ENCODE measurements at regions not wholly inside any gene's neighbourhood (a gene's known extent, or its start where the extent isn't known, plus 50 kb on each side); places are given as distances from the start of the nearest gene placed in this dataset.

DNA sequence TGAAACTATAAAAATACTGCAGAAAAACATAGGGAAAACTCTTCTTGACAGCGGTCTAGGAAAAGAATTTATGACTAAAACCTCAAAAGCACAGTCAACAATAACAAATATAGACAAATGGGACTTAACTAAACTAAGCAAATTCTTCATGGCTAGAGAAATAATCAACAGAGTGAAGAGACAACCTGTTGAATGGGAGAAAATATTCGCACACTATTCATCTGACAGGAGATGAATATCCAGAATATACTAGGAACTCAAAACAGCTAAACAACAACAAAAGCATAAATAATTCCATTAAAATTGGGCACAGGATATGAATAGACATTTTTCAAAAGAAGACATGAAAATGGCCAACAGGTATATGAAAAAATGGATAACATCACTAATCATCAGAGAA is 303.6 kb upstream of the PRR20A start:
- H3K4me1 Mint-ChIP-seq = no peaks in the 10 kb centered on the region
- no peak for DNase-seq
- H3K4me1 ChIP-seq (ENCODE audit: control insufficient read depth, insufficient read depth, low read length, poor library complexity, severe bottlenecking) = no peaks in the 10 kb centered on the region
- H3K27me3 Mint-ChIP-seq = no peaks in the 10 kb centered on the region
- H3K27me3 ChIP-seq (ENCODE audit: control insufficient read depth, insufficient read depth, low read length) = no peaks in the 10 kb centered on the region
- H3K36me3 ChIP-seq (ENCODE audit: control insufficient read depth, insufficient read depth, low read length) = no peaks in the 10 kb centered on the region
- no peak overlapping the region for H3K27ac ChIP-seq (ENCODE audit: insufficient read depth, low read length, poor library complexity, severe bottlenecking)
- H3K9me3 Mint-ChIP-seq = peaks cover 4 to 15% (median 7%) of the 10 kb centered on the region in 7 donors
- H3K27ac Mint-ChIP-seq = no peak overlapping the region
- H3K4me3 ChIP-seq (ENCODE audit: low read depth, low read length) = no peak overlapping the region
- ATAC-seq (ENCODE audit: low read depth in 2 of 2) = no peak
- H3K36me3 Mint-ChIP-seq = no peaks in the 10 kb centered on the region
- peaks cover 0 to 9% of the 10 kb centered on the region in 2 experiments for H3K9me3 ChIP-seq (ENCODE audit: control insufficient read depth in 2 of 2, low read length in 2 of 2)
- H3K4me3 Mint-ChIP-seq = no peak overlapping the region

DNA sequence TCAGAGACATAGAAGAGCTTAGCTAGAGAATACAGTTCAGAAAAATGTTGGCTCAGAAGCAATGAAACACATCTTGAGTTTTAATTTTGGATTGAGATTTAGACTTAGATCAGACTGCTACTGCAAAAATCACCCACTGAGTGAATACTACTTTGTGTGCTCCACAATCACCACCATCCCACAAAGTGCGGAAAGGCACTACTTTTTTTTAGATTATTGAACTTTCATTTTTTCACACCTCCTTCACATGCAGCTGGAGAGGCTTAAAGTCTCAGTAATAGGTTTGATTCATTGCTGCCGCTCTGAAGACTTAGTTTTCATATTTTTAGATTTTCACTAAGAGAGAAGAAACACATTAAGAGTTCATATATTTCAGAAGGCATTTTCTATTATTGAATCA is 289.9 kb upstream of the PRR20A start:
- Mint-ChIP-seq H3K4me1 (no peaks in the 10 kb centered on the region), H3K27me3 (no peaks in the 10 kb centered on the region), H3K4me3 (no peak overlapping the region), H3K27ac (no peak overlapping the region), H3K9me3 (peaks cover 0 to 35% (median 7%) of the 10 kb centered on the region in 7 donors), H3K36me3 (no peaks in the 10 kb centered on the region)
- no peak overlapping the region for H3K4me3 ChIP-seq (ENCODE audit: low read depth, low read length)
- H3K27ac ChIP-seq (ENCODE audit: insufficient read depth, low read length, poor library complexity, severe bottlenecking) = no peak overlapping the region
- DNase-seq (no peak), ATAC-seq (ENCODE audit: low read depth in 2 of 2) (no peak)
- H3K27me3 ChIP-seq (ENCODE audit: control insufficient read depth, insufficient read depth, low read length) = no peaks in the 10 kb centered on the region
- H3K9me3 ChIP-seq (ENCODE audit: control insufficient read depth in 2 of 2, low read length in 2 of 2) = peaks cover 0 to 2% of the 10 kb centered on the region in 2 experiments
- no peaks in the 10 kb centered on the region for H3K4me1 ChIP-seq (ENCODE audit: control insufficient read depth, insufficient read depth, low read length, poor library complexity, severe bottlenecking)
- H3K36me3 ChIP-seq (ENCODE audit: control insufficient read depth, insufficient read depth, low read length) = no peaks in the 10 kb centered on the region

DNA sequence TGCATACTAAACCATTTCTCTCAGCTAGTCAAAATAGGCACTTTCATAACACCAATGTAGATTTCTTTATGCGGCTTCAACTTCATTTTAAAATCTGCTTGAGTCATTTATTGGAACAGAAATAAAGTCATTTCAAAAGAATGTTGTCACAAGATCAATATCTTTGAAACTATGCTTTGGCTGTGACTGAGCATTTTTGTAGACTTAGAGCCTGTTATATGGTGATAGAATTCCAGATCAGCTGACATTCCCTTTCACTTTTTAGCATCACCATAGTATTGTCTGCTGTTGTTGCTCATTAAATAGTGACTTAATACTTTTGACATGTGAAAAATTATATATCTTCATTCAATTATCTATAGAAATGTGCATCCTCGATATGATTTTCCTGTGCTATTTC is 279.2 kb upstream of the PRR20A start:
- Histone ChIP-seq H3K27me3 (ENCODE audit: control insufficient read depth, insufficient read depth, low read length) (no peaks in the 10 kb centered on the region), H3K4me3 (ENCODE audit: low read depth, low read length) (no peak overlapping the region), H3K9me3 (ENCODE audit: control insufficient read depth in 2 of 2, low read length in 2 of 2) (peaks cover 4 to 5% of the 10 kb centered on the region in 2 experiments), H3K36me3 (ENCODE audit: control insufficient read depth, insufficient read depth, low read length) (no peaks in the 10 kb centered on the region), H3K27ac (ENCODE audit: insufficient read depth, low read length, poor library complexity, severe bottlenecking) (no peak overlapping the region), H3K4me1 (ENCODE audit: control insufficient read depth, insufficient read depth, low read length, poor library complexity, severe bottlenecking) (no peaks in the 10 kb centered on the region)
- no peak overlapping the region for H3K27ac Mint-ChIP-seq
- H3K27me3 Mint-ChIP-seq = no peaks in the 10 kb centered on the region
- H3K9me3 Mint-ChIP-seq = peaks cover 4 to 30% (median 10%) of the 10 kb centered on the region in 7 donors
- H3K4me3 Mint-ChIP-seq = no peak overlapping the region
- DNase-seq (no peak), ATAC-seq (ENCODE audit: low read depth in 2 of 2) (no peak)
- no peaks in the 10 kb centered on the region for H3K4me1 Mint-ChIP-seq
- H3K36me3 Mint-ChIP-seq = no peaks in the 10 kb centered on the region

DNA sequence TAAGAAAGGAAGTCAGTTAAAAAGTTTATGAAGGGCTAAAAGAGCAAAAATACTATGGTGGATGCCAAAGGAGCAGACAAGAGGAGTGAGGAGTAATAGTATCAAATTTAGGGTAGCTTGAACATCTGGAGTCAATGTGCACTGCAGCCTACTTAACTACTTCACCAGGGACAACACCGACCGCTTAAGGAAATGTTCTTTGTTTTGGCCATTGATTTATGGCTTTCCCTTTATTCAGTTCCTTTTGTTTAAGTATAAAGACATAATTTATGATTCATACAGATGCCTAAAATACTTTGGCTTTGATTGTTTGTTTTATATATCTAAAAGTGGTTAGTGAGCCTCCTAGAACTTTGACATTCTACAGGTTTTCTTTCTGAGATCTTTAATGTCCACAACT is 276.3 kb upstream of the PRR20A start:
- DNase-seq = no peak
- no peaks in the 10 kb centered on the region for H3K36me3 ChIP-seq (ENCODE audit: control insufficient read depth, insufficient read depth, low read length)
- no peak overlapping the region for H3K27ac ChIP-seq (ENCODE audit: insufficient read depth, low read length, poor library complexity, severe bottlenecking)
- no peaks in the 10 kb centered on the region for H3K4me1 Mint-ChIP-seq
- ATAC-seq (ENCODE audit: low read depth in 2 of 2) = no peak
- no peaks in the 10 kb centered on the region for H3K36me3 Mint-ChIP-seq
- H3K27me3 ChIP-seq (ENCODE audit: control insufficient read depth, insufficient read depth, low read length) = no peaks in the 10 kb centered on the region
- H3K27me3 Mint-ChIP-seq = no peaks in the 10 kb centered on the region
- peaks cover 4 to 5% of the 10 kb centered on the region in 2 experiments for H3K9me3 ChIP-seq (ENCODE audit: control insufficient read depth in 2 of 2, low read length in 2 of 2)
- H3K9me3 Mint-ChIP-seq = peaks cover 4 to 30% (median 10%) of the 10 kb centered on the region in 7 donors
- no peak overlapping the region for H3K27ac Mint-ChIP-seq
- no peaks in the 10 kb centered on the region for H3K4me1 ChIP-seq (ENCODE audit: control insufficient read depth, insufficient read depth, low read length, poor library complexity, severe bottlenecking)
- H3K4me3 ChIP-seq (ENCODE audit: low read depth, low read length) = no peak overlapping the region
- H3K4me3 Mint-ChIP-seq = no peak overlapping the region

DNA sequence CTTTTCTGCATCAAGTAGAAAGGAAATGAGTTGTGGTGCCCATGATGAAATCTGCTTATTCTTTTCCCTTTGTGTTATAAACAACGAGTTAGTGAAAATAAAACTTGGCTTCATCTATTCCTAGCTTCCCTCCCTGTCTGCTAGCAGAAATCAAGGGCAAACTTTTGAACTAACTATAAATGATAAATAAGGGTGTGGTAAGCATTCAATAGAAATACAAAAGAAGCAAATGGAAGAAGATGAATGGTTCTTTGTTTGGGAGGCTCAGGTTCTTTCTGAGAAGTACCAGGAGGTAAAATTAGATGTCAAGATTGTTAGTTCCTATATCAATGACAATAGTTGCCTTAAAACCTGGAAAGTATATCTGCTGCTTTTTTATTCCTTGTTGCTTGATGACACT is 275.3 kb upstream of the PRR20A start:
- peaks cover 4 to 30% (median 10%) of the 10 kb centered on the region in 7 donors for H3K9me3 Mint-ChIP-seq
- Histone ChIP-seq H3K27ac (ENCODE audit: insufficient read depth, low read length, poor library complexity, severe bottlenecking) (no peak overlapping the region), H3K27me3 (ENCODE audit: control insufficient read depth, insufficient read depth, low read length) (no peaks in the 10 kb centered on the region), H3K36me3 (ENCODE audit: control insufficient read depth, insufficient read depth, low read length) (no peaks in the 10 kb centered on the region), H3K9me3 (ENCODE audit: control insufficient read depth in 2 of 2, low read length in 2 of 2) (peaks cover 4 to 5% of the 10 kb centered on the region in 2 experiments), H3K4me1 (ENCODE audit: control insufficient read depth, insufficient read depth, low read length, poor library complexity, severe bottlenecking) (no peaks in the 10 kb centered on the region), H3K4me3 (ENCODE audit: low read depth, low read length) (no peak overlapping the region)
- H3K27me3 Mint-ChIP-seq = no peaks in the 10 kb centered on the region
- no peaks in the 10 kb centered on the region for H3K36me3 Mint-ChIP-seq
- no peaks in the 10 kb centered on the region for H3K4me1 Mint-ChIP-seq
- no peak overlapping the region for H3K4me3 Mint-ChIP-seq
- no peak for ATAC-seq (ENCODE audit: low read depth in 2 of 2)
- DNase-seq = no peak
- no peak overlapping the region for H3K27ac Mint-ChIP-seq

DNA sequence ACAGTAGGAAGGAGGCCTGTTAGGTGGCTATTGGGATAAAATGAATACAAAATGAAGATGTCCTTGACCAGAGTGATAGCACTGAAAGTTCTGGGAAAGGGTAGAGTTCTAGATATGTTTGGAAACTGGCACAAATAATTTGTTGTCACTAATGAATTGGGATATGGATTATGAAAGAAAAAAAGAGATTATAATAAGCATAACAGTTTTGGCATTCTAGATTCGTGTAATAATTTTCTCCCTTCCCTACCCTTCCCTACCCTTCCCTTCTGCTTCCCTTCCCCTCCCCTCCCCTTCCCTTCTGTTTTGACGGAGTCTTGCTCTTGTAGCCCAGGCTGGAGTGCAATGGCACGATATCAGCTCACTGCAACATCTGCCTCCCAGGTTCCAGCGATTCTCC is 271.0 kb upstream of the PRR20A start:
- no peak overlapping the region for H3K27ac ChIP-seq (ENCODE audit: insufficient read depth, low read length, poor library complexity, severe bottlenecking)
- DNase-seq (no peak), ATAC-seq (ENCODE audit: low read depth in 2 of 2) (no peak)
- peaks cover 0 to 5% of the 10 kb centered on the region in 2 experiments for H3K9me3 ChIP-seq (ENCODE audit: control insufficient read depth in 2 of 2, low read length in 2 of 2)
- peaks cover 0 to 15% (median 0%) of the 10 kb centered on the region in 7 donors for H3K9me3 Mint-ChIP-seq
- H3K36me3 ChIP-seq (ENCODE audit: control insufficient read depth, insufficient read depth, low read length) = no peaks in the 10 kb centered on the region
- no peak overlapping the region for H3K27ac Mint-ChIP-seq
- H3K4me1 ChIP-seq (ENCODE audit: control insufficient read depth, insufficient read depth, low read length, poor library complexity, severe bottlenecking) = no peaks in the 10 kb centered on the region
- no peaks in the 10 kb centered on the region for H3K36me3 Mint-ChIP-seq
- H3K27me3 ChIP-seq (ENCODE audit: control insufficient read depth, insufficient read depth, low read length) = no peaks in the 10 kb centered on the region
- no peak overlapping the region for H3K4me3 ChIP-seq (ENCODE audit: low read depth, low read length)
- no peak overlapping the region for H3K4me3 Mint-ChIP-seq
- H3K27me3 Mint-ChIP-seq = no peaks in the 10 kb centered on the region
- no peaks in the 10 kb centered on the region for H3K4me1 Mint-ChIP-seq

DNA sequence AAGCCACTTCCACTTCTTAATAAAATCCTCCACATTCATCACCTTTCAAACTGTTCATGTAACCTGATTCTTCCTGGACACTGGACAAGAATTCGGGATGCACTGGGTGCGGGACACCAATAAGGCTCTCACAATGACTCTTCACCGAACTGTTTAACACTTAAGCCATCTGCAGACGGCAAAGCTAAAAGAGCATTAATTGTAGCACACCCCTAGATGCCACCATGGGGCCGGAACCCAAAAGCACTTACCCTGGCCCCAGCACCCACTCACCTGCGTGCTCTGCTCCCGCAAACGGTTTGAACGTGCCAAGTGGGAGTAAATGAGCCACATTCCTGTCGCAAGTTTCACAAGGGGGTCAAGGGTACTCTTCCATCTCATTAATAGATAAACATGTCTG is 254.3 kb upstream of the PRR20A start:
- no peak overlapping the region for H3K4me3 Mint-ChIP-seq
- H3K9me3 ChIP-seq (ENCODE audit: control insufficient read depth in 2 of 2, low read length in 2 of 2) = peaks cover 0 to 2% of the 10 kb centered on the region in 2 experiments
- no peaks in the 10 kb centered on the region for H3K27me3 ChIP-seq (ENCODE audit: control insufficient read depth, insufficient read depth, low read length)
- DNase-seq = no peak
- ATAC-seq (ENCODE audit: low read depth in 2 of 2) = no peak
- H3K27me3 Mint-ChIP-seq = no peaks in the 10 kb centered on the region
- no peak overlapping the region for H3K27ac Mint-ChIP-seq
- no peaks in the 10 kb centered on the region for H3K4me1 Mint-ChIP-seq
- H3K4me3 ChIP-seq (ENCODE audit: low read depth, low read length) = no peak overlapping the region
- peaks cover 0 to 21% (median 8%) of the 10 kb centered on the region in 7 donors for H3K9me3 Mint-ChIP-seq
- no peaks in the 10 kb centered on the region for H3K36me3 ChIP-seq (ENCODE audit: control insufficient read depth, insufficient read depth, low read length)
- no peaks in the 10 kb centered on the region for H3K36me3 Mint-ChIP-seq
- H3K4me1 ChIP-seq (ENCODE audit: control insufficient read depth, insufficient read depth, low read length, poor library complexity, severe bottlenecking) = no peaks in the 10 kb centered on the region
- H3K27ac ChIP-seq (ENCODE audit: insufficient read depth, low read length, poor library complexity, severe bottlenecking) = no peak overlapping the region

DNA sequence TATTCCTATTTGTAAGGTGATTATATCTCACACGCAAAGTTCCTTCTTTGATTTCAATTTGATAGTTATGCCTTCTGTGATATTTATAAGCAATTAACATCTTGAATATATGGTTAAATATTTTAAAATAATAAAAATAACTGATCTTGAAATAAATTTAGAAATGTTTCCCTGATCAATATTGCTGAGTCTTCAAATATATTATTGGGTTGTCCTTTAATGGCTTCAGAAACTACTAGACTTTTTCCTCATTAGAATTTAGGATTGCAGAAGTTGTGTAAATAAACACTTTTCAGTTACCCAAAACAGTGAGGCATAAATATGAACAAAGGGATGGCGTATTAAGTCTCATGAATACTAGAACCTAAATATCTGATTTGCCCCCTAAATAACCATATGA is 252.3 kb upstream of the PRR20A start:
- Histone ChIP-seq H3K4me1 (ENCODE audit: control insufficient read depth, insufficient read depth, low read length, poor library complexity, severe bottlenecking) (no peaks in the 10 kb centered on the region), H3K27ac (ENCODE audit: insufficient read depth, low read length, poor library complexity, severe bottlenecking) (no peak overlapping the region), H3K9me3 (ENCODE audit: control insufficient read depth in 2 of 2, low read length in 2 of 2) (peaks cover 0 to 2% of the 10 kb centered on the region in 2 experiments), H3K27me3 (ENCODE audit: control insufficient read depth, insufficient read depth, low read length) (no peaks in the 10 kb centered on the region), H3K4me3 (ENCODE audit: low read depth, low read length) (no peak overlapping the region), H3K36me3 (ENCODE audit: control insufficient read depth, insufficient read depth, low read length) (no peaks in the 10 kb centered on the region)
- no peak overlapping the region for H3K4me3 Mint-ChIP-seq
- no peak overlapping the region for H3K27ac Mint-ChIP-seq
- H3K9me3 Mint-ChIP-seq = peaks cover 0 to 13% (median 3%) of the 10 kb centered on the region in 7 donors
- no peaks in the 10 kb centered on the region for H3K4me1 Mint-ChIP-seq
- H3K27me3 Mint-ChIP-seq = no peaks in the 10 kb centered on the region
- no peak for DNase-seq
- ATAC-seq (ENCODE audit: low read depth in 2 of 2) = no peak
- no peaks in the 10 kb centered on the region for H3K36me3 Mint-ChIP-seq
